ENCODE measurements at regions not wholly inside any gene's neighbourhood (a gene's known extent, or its start where the extent isn't known, plus 50 kb on each side); places are given as distances from the start of the nearest gene placed in this dataset.
"Not testable (repeated sequence)": the region's sequence is repeated elsewhere in the genome, so short reads cannot be mapped to it uniquely, and the experiment has no call there.

- no peak for DNase-seq (ENCODE audit: low spot score)
Observed at GRCh38 chr20:48490961-48491831, 336.6 kb downstream of the PREX1 start.

GRCh38 chr20:48490341-48490740, 337.5 kb downstream of the PREX1 start:
- DNase-seq (ENCODE audit: low spot score) = not testable (repeated sequence)

- no peak for DNase-seq (ENCODE audit: low spot score)
Observed at GRCh38 chr20:48489656-48490055, 338.1 kb downstream of the PREX1 start.

GRCh38 chr20:48489046-48489463, 338.7 kb downstream of the PREX1 start:
- no peak for DNase-seq (ENCODE audit: low spot score)

- DNase-seq (ENCODE audit: low spot score) = not testable (repeated sequence)
Observed at GRCh38 chr20:48488334-48489034, 339.3 kb downstream of the PREX1 start.

GRCh38 chr20:48486065-48486464, 341.7 kb downstream of the PREX1 start:
- DNase-seq (ENCODE audit: low spot score) = no peak

- not testable (repeated sequence) for DNase-seq (ENCODE audit: low spot score)
Observed at GRCh38 chr20:48485153-48485552, 342.6 kb downstream of the PREX1 start.

GRCh38 chr20:48483334-48484066, 344.3 kb downstream of the PREX1 start:
- DNase-seq (ENCODE audit: low spot score) = no peak

- no peak for DNase-seq (ENCODE audit: low spot score)
Observed at GRCh38 chr20:48482790-48483189, 345.0 kb downstream of the PREX1 start.

GRCh38 chr20:48480216-48480772, 347.5 kb downstream of the PREX1 start:
- DNase-seq (ENCODE audit: low spot score) = no peak

GRCh38 chr20:48478806-48479585, 348.8 kb downstream of the PREX1 start:
- no peak for DNase-seq (ENCODE audit: low spot score)

- DNase-seq (ENCODE audit: low spot score) = no peak
Observed at GRCh38 chr20:48478370-48478769, 349.4 kb downstream of the PREX1 start.

GRCh38 chr20:48476854-48477253, 350.9 kb downstream of the PREX1 start:
- no peak for DNase-seq (ENCODE audit: low spot score)

- no peak for DNase-seq (ENCODE audit: low spot score)
Observed at GRCh38 chr20:48474022-48474421, 353.8 kb downstream of the PREX1 start.

- no peak for DNase-seq (ENCODE audit: low spot score)
Observed at GRCh38 chr20:48471759-48472408, 355.9 kb downstream of the PREX1 start.

- no peak for DNase-seq (ENCODE audit: low spot score)
Observed at GRCh38 chr20:48471176-48471575, 356.6 kb downstream of the PREX1 start.

- DNase-seq (ENCODE audit: low spot score) = no peak
Observed at GRCh38 chr20:48470141-48470540, 357.7 kb downstream of the PREX1 start.

GRCh38 chr20:48469026-48469425, 358.8 kb downstream of the PREX1 start:
- DNase-seq (ENCODE audit: low spot score) = no peak

- DNase-seq (ENCODE audit: low spot score) = no peak
Observed at GRCh38 chr20:48468571-48468970, 359.2 kb downstream of the PREX1 start.

- DNase-seq (ENCODE audit: low spot score) = no peak
Observed at GRCh38 chr20:48467622-48468021, 360.2 kb downstream of the PREX1 start.

- no peak for DNase-seq (ENCODE audit: low spot score)
Observed at GRCh38 chr20:48465271-48465670, 362.5 kb downstream of the PREX1 start.

Data from COLO829 (cell line).